Endodermal cell (in vitro differentiated cells): ENCODE measurements at regions not wholly inside any gene's neighbourhood (a gene's known extent, or its start where the extent isn't known, plus 50 kb on each side); places are given as distances from the start of the nearest gene placed in this dataset.
A peak's percentile ranks its signal among the peaks of the same experiment; 100 is the strongest.

Source experiments
- DNase-seq: peaks from one replicate; pipeline ENCODE4 v3.0.0-alpha.2; 2017
- H3K27ac ChIP-seq: 2 replicates; pipeline ENCODE4 v1.5.1; 2013; ENCODE audit warnings: mild to moderate bottlenecking, low read depth, low read length, moderate library complexity
- H3K27me3 ChIP-seq: 2 replicates; pipeline ENCODE4 v1.6.1; 2013; ENCODE audit warnings: mild to moderate bottlenecking, low read length, moderate library complexity; ENCODE audit not compliant: insufficient read depth, control insufficient read depth, poor library complexity, severe bottlenecking
- H3K36me3 ChIP-seq: 2 replicates; pipeline ENCODE4 v1.7.0; 2013; ENCODE audit warnings: mild to moderate bottlenecking, low read length, moderate library complexity; ENCODE audit not compliant: control insufficient read depth, insufficient read depth
- H3K4me1 ChIP-seq: one replicate; pipeline ENCODE4 v1.7.0; 2013; ENCODE audit warnings: low read length; ENCODE audit not compliant: control insufficient read depth, insufficient read depth
- H3K4me3 ChIP-seq: 2 replicates; pipeline ENCODE4 v1.5.1; 2013; ENCODE audit warnings: mild to moderate bottlenecking, low read length, moderate library complexity
- H3K9ac ChIP-seq: 2 replicates; pipeline ENCODE4 v1.6.1; 2013; ENCODE audit warnings: mild to moderate bottlenecking, low read length, moderate library complexity; ENCODE audit not compliant: poor library complexity, severe bottlenecking; ENCODE audit errors: extremely low read depth
- H3K9me3 ChIP-seq: 2 replicates; pipeline ENCODE4 v1.6.1; 2013; ENCODE audit warnings: mild to moderate bottlenecking, low read length, moderate library complexity; ENCODE audit not compliant: control insufficient read depth
- H3K27ac Mint-ChIP-seq: 2 replicates; pipeline ENCODE4 v1.8.0; 2020; ENCODE audit warnings: mixed read lengths
- H3K27me3 Mint-ChIP-seq: 2 replicates; pipeline ENCODE4 v1.8.0; 2021; ENCODE audit warnings: mild to moderate bottlenecking, mixed read lengths; ENCODE audit not compliant: insufficient read depth
- H3K36me3 Mint-ChIP-seq: 2 replicates; pipeline ENCODE4 v1.8.0; 2020; ENCODE audit warnings: low read depth, mixed read lengths
- H3K4me1 Mint-ChIP-seq: 2 replicates; pipeline ENCODE4 v1.8.0; 2020; ENCODE audit warnings: mixed read lengths
- H3K4me3 Mint-ChIP-seq: 2 replicates; pipeline ENCODE4 v1.8.0; 2020; ENCODE audit warnings: mild to moderate bottlenecking, moderate library complexity, mixed read lengths
- H3K9me3 Mint-ChIP-seq: 2 replicates; pipeline ENCODE4 v1.8.0; 2020; ENCODE audit warnings: mild to moderate bottlenecking, mixed read lengths
- WGBS, 2 experiments: methylation state at CpG; one replicate each; pipeline versions ENCODE4 v1.1.5 to v1.1.7; 2013; ENCODE audit warnings: missing lambda C conversion rate in 2 of 2, mixed read lengths in 1 of 2; ENCODE audit not compliant: insufficient coverage in 1 of 2, insufficient read length in 1 of 2; 5-methylcytosine and 5-hydroxymethylcytosine counted together
- TF ChIP-seq, protein P1 (sequence below): fragments of 200-600 bp; sonication (generic); conservative IDR thresholded peaks from 2 replicates; pipeline ENCODE4 v1.5.0; 2021; ENCODE audit warnings: antibody characterized with exemption, mild to moderate bottlenecking

DNA sequence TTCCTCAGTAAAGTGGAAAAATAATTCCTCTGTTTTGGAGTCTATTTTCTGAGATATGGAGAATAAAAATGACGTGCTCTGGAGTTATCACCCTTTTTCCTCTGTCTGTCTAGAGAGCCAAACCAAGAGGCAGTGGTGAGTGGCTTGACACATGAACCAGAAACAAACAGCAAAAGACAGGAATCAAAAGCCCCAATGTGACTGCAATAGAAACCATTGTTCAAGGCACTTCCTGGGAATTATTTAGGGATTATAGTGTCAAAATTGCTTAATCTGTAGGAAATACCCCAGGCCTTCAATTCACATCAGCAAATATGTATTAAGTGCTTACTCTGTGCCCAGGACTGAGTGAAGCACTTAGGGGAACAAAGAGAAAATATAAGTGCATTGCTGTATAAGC, 560.4 kb upstream of the JAG1 start:
- H3K36me3 Mint-ChIP-seq: no peaks in the 10 kb centered on the region
- no peak for DNase-seq
- TF ChIP-seq, protein P1, sequence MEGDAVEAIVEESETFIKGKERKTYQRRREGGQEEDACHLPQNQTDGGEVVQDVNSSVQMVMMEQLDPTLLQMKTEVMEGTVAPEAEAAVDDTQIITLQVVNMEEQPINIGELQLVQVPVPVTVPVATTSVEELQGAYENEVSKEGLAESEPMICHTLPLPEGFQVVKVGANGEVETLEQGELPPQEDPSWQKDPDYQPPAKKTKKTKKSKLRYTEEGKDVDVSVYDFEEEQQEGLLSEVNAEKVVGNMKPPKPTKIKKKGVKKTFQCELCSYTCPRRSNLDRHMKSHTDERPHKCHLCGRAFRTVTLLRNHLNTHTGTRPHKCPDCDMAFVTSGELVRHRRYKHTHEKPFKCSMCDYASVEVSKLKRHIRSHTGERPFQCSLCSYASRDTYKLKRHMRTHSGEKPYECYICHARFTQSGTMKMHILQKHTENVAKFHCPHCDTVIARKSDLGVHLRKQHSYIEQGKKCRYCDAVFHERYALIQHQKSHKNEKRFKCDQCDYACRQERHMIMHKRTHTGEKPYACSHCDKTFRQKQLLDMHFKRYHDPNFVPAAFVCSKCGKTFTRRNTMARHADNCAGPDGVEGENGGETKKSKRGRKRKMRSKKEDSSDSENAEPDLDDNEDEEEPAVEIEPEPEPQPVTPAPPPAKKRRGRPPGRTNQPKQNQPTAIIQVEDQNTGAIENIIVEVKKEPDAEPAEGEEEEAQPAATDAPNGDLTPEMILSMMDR: no peak
- Histone ChIP-seq H3K27me3 (no peaks in the 10 kb centered on the region), H3K27ac (no peak overlapping the region), H3K9ac (no peak overlapping the region), H3K4me1 (peaks cover 8% of the 10 kb centered on the region), H3K9me3 (no peaks in the 10 kb centered on the region), H3K36me3 (no peaks in the 10 kb centered on the region), H3K4me3 (no peak overlapping the region)
- H3K9me3 Mint-ChIP-seq: peaks cover 3% of the 10 kb centered on the region
- peaks cover 43% of the 10 kb centered on the region for H3K4me1 Mint-ChIP-seq
- H3K27me3 Mint-ChIP-seq: peaks cover 14% of the 10 kb centered on the region
- H3K4me3 Mint-ChIP-seq: no peak overlapping the region
- WGBS, 2 experiments: 86 to 89% methylated on average over 1 of the region's 1 CpG
- no peak overlapping the region for H3K27ac Mint-ChIP-seq

DNA sequence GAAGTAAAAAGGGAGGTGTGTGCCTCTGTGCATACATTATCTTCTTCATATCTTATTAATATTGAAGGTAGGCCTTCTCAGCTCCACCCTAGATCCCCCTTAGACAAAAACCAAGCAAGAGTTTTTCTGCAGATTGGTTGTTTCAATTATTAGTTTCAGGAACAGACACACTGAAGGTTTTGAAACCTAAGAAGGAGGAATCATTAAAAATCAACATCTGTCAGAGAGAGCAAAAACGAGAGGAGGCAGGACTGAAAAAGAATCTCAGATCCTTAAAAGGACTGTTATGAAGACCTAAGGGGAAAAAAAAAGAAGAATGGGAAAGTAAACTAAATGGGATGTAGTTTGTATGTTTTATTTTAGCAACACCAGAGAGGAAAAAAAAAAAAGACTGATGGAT, 560.8 kb upstream of the JAG1 start:
- no peak overlapping the region for H3K4me3 Mint-ChIP-seq
- peaks cover 3% of the 10 kb centered on the region for H3K9me3 Mint-ChIP-seq
- DNase-seq: no peak
- no peak overlapping the region for H3K9ac ChIP-seq
- no peaks in the 10 kb centered on the region for H3K27me3 ChIP-seq
- H3K4me1 ChIP-seq: peaks cover 8% of the 10 kb centered on the region
- no peak overlapping the region for H3K27ac ChIP-seq
- H3K4me3 ChIP-seq: no peak overlapping the region
- peaks cover 16% of the 10 kb centered on the region for H3K27me3 Mint-ChIP-seq
- peak overlapping the region; percentile 6 for H3K27ac Mint-ChIP-seq
- H3K9me3 ChIP-seq: no peaks in the 10 kb centered on the region
- TF ChIP-seq, protein P1: no peak
- H3K36me3 Mint-ChIP-seq: no peaks in the 10 kb centered on the region
- WGBS, 2 experiments: 57 to 68% methylated on average over 1 of the region's 1 CpG
- H3K36me3 ChIP-seq: no peaks in the 10 kb centered on the region
- peaks cover 42% of the 10 kb centered on the region for H3K4me1 Mint-ChIP-seq

DNA sequence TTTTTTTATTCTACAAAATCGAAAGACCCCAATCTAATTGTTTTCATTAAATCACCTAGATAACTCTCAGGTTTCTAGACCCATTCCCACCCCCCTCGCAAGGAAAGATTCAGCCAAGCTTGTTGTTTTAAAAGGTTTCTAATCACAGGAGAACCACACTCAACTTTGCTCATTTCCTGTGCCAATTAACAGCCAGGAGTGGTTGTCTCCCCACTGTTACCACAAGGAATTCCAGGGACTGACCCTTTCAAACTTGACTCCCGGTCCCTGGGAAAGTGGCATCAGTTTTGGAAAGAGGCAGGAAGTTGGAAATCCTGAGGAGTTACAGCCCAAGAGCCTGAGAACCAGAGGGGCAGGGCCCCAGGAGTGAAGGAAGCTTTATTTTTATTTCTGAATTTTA, 561.3 kb upstream of the JAG1 start:
- peaks cover 3% of the 10 kb centered on the region for H3K9me3 Mint-ChIP-seq
- no peak overlapping the region for H3K4me3 ChIP-seq
- H3K27me3 ChIP-seq: no peaks in the 10 kb centered on the region
- peaks cover 8% of the 10 kb centered on the region for H3K4me1 ChIP-seq
- H3K9me3 ChIP-seq: no peaks in the 10 kb centered on the region
- TF ChIP-seq, protein P1: no peak
- peak overlapping the region; percentile 6 for H3K27ac Mint-ChIP-seq
- H3K4me3 Mint-ChIP-seq: no peak overlapping the region
- peaks cover 16% of the 10 kb centered on the region for H3K27me3 Mint-ChIP-seq
- DNase-seq: peak; percentile 75
- no peak overlapping the region for H3K27ac ChIP-seq
- H3K36me3 Mint-ChIP-seq: no peaks in the 10 kb centered on the region
- H3K4me1 Mint-ChIP-seq: peaks cover 37% of the 10 kb centered on the region
- H3K9ac ChIP-seq: no peak overlapping the region
- 50 to 64% methylated on average over 1 to 3 of the region's 3 CpGs for WGBS, 2 experiments
- no peaks in the 10 kb centered on the region for H3K36me3 ChIP-seq
